Vagina (tissue), 2 donors: ENCODE measurements at regions not wholly inside any gene's neighbourhood (a gene's known extent, or its start where the extent isn't known, plus 50 kb on each side); places are given as distances from the start of the nearest gene placed in this dataset.

Experiments
- POLR2A ChIP-seq, 2 donors: fragments of 450-650 bp; IDR thresholded peaks; one replicate each; pipeline ENCODE4 v1.6.1; 2017; ENCODE audit warnings: antibody characterized with exemption in 2 of 2, mild to moderate bottlenecking in 2 of 2, moderate library complexity in 2 of 2
- TF ChIP-seq, protein P1 (sequence below), 3 experiments: fragments of 450-650 bp in 2 of 3; fragments of 200-600 bp in 1 of 3; sonication (generic) in 1 of 3; IDR thresholded peaks; one replicate each; pipeline ENCODE4 v1.5.1; 2017 to 2019; ENCODE audit warnings: antibody characterized with exemption in 3 of 3, mild to moderate bottlenecking in 2 of 3, moderate library complexity in 2 of 3

DNA sequence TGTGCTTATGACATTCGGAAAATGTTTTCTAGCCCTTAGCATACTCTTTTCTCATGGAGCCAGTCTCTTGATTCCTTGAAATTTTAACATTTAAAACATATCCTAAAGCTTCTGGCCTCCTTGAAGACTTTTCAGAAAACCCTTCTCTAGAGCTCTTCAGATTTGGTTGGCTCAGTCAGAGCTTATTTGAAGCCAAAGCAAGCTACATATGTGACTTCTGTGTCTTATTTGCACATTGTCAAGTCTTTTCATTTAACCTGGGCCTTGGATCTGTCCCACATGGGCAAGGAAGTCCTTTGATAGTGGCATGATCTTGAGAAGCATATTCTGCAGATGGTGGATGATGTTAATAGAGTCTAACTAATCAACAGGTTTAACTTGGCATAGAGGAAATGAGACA lies 116.5 kb downstream of the LACC1 start:
- TF ChIP-seq, protein P1, sequence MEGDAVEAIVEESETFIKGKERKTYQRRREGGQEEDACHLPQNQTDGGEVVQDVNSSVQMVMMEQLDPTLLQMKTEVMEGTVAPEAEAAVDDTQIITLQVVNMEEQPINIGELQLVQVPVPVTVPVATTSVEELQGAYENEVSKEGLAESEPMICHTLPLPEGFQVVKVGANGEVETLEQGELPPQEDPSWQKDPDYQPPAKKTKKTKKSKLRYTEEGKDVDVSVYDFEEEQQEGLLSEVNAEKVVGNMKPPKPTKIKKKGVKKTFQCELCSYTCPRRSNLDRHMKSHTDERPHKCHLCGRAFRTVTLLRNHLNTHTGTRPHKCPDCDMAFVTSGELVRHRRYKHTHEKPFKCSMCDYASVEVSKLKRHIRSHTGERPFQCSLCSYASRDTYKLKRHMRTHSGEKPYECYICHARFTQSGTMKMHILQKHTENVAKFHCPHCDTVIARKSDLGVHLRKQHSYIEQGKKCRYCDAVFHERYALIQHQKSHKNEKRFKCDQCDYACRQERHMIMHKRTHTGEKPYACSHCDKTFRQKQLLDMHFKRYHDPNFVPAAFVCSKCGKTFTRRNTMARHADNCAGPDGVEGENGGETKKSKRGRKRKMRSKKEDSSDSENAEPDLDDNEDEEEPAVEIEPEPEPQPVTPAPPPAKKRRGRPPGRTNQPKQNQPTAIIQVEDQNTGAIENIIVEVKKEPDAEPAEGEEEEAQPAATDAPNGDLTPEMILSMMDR (IDR thresholded peaks at IDR 0.05): no peak
- TF ChIP-seq POLR2A (IDR thresholded peaks at IDR 0.05): no peak
